Immature natural killer cell (primary cell): ENCODE measurements at regions not wholly inside any gene's neighbourhood (a gene's known extent, or its start where the extent isn't known, plus 50 kb on each side); places are given as distances from the start of the nearest gene placed in this dataset.

Experiments
- DNase-seq, 3 donors: peaks; one replicate each; pipeline ENCODE4 v3.0.0; 2022; ENCODE audit warnings: mixed read lengths in 1 of 3
- H3K27ac Mint-ChIP-seq, 6 donors: one replicate each; pipeline ENCODE4 v1.8.0; 2020; ENCODE audit warnings: mixed read lengths in 6 of 6, mild to moderate bottlenecking in 5 of 6, inconsistent platforms in 4 of 6, moderate library complexity in 3 of 6
- H3K27me3 Mint-ChIP-seq, 3 donors: one replicate each; pipeline ENCODE4 v1.8.0; 2020 to 2021; ENCODE audit warnings: low read depth in 3 of 3, mild to moderate bottlenecking in 3 of 3, mixed read lengths in 3 of 3, moderate library complexity in 3 of 3, inconsistent platforms in 1 of 3
- H3K36me3 Mint-ChIP-seq, 3 donors: one replicate each; pipeline ENCODE4 v1.8.0; 2020; ENCODE audit warnings: mixed read lengths in 3 of 3, inconsistent platforms in 2 of 3, mild to moderate bottlenecking in 2 of 3
- H3K4me1 Mint-ChIP-seq, 2 donors: one replicate each; pipeline ENCODE4 v1.8.0; 2020; ENCODE audit warnings: inconsistent platforms in 2 of 2, mild to moderate bottlenecking in 2 of 2, mixed read lengths in 2 of 2, moderate library complexity in 1 of 2
- H3K4me3 Mint-ChIP-seq, 5 donors: one replicate each; pipeline ENCODE4 v1.8.0; 2020; ENCODE audit warnings: mild to moderate bottlenecking in 5 of 5, mixed read lengths in 5 of 5, inconsistent platforms in 3 of 5, moderate library complexity in 3 of 5
- H3K9me3 Mint-ChIP-seq, 6 donors: one replicate each; pipeline ENCODE4 v1.8.0; 2020; ENCODE audit warnings: mild to moderate bottlenecking in 6 of 6, mixed read lengths in 6 of 6, inconsistent platforms in 4 of 6, moderate library complexity in 3 of 6

- no peak overlapping the region for H3K4me3 Mint-ChIP-seq
- DNase-seq = no peak
- no peaks in the 10 kb centered on the region for H3K36me3 Mint-ChIP-seq
- H3K4me1 Mint-ChIP-seq = no peaks in the 10 kb centered on the region
- H3K27ac Mint-ChIP-seq = no peak overlapping the region
- H3K9me3 Mint-ChIP-seq = no peaks in the 10 kb centered on the region
- peaks cover 1 to 4% (median 4%) of the 10 kb centered on the region in 3 donors for H3K27me3 Mint-ChIP-seq
These were observed 407.7 kb upstream of the EEF2KMT start for GRCh38 chr16:5505091-5505887.

DNA sequence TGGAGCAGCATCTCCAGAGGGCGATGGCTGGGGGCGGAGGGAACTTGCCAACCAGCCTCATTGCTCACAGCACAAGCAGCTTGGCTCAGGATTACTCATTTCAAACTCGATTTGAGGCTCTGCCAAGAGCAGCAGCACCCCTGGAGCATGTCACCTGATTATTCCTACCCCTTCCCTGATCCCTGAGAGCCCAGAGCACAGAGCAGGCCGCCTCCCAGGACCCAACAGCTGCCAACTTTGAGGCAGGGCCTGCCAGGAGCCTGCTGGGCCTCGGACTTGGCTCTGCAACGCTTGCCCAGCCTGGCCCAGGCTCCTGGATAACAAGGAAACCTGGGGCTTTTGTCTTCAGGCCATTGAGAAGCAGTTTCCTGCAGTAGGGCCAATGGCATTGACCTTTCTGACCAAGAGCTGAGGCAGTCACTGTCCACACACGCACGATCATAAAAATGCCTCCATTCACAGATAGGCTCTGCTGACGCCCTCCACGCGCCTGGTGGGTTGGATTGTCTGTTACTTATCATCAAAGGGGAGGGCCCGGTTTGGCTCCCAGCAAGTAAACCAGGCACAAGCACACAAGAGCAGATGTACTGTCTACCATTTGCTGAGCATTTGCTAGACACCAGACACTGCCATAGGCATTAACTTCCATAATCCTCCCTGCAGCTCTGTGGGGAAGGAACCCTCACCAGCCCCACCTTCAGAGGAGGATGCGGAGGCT is 406.6 kb upstream of the EEF2KMT start:
- H3K27me3 Mint-ChIP-seq = peaks cover 1 to 7% (median 4%) of the 10 kb centered on the region in 3 donors
- no peaks in the 10 kb centered on the region for H3K4me1 Mint-ChIP-seq
- no peaks in the 10 kb centered on the region for H3K36me3 Mint-ChIP-seq
- no peak for DNase-seq
- H3K27ac Mint-ChIP-seq = no peak overlapping the region
- no peak overlapping the region for H3K4me3 Mint-ChIP-seq
- H3K9me3 Mint-ChIP-seq = peaks cover 0 to 2% (median 0%) of the 10 kb centered on the region in 6 donors

GRCh38 chr16:5502944-5503343 is 405.3 kb upstream of the EEF2KMT start:
- peaks cover 1 to 7% (median 4%) of the 10 kb centered on the region in 3 donors for H3K27me3 Mint-ChIP-seq
- no peak overlapping the region for H3K4me3 Mint-ChIP-seq
- DNase-seq = no peak
- no peaks in the 10 kb centered on the region for H3K36me3 Mint-ChIP-seq
- no peaks in the 10 kb centered on the region for H3K4me1 Mint-ChIP-seq
- no peak overlapping the region for H3K27ac Mint-ChIP-seq
- H3K9me3 Mint-ChIP-seq = peaks cover 0 to 2% (median 0%) of the 10 kb centered on the region in 6 donors

- Mint-ChIP-seq H3K27ac (no peak overlapping the region), H3K36me3 (no peaks in the 10 kb centered on the region), H3K9me3 (peaks cover 0 to 2% (median 0%) of the 10 kb centered on the region in 6 donors), H3K4me1 (no peaks in the 10 kb centered on the region), H3K4me3 (no peak overlapping the region), H3K27me3 (peaks cover 1 to 7% (median 4%) of the 10 kb centered on the region in 3 donors)
- DNase-seq = no peak
These were observed 404.9 kb upstream of the EEF2KMT start for GRCh38 chr16:5502467-5502869.

DNA sequence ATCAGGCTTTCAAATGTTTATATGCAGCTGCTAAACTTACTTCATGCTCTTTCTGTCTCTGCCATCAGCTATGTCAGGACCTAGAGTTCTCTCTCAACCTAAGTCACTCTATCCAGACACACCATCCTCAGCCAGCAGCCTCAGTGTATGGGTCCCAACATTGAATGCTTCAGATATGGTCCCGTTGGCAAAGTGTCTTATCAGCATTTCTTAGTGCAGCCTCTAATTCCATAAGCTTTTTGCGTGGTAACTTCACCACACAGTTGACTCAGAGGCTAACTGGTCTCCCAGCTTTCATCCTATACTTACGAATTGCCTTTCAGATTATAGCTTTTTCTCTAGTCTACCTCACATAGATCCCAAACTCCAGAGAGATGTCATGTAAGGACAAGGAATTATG is 402.9 kb upstream of the EEF2KMT start:
- Mint-ChIP-seq H3K4me1 (no peaks in the 10 kb centered on the region), H3K27me3 (peaks cover 3 to 7% (median 4%) of the 10 kb centered on the region in 3 donors), H3K4me3 (no peak overlapping the region), H3K9me3 (peaks cover 0 to 2% (median 0%) of the 10 kb centered on the region in 6 donors), H3K27ac (no peak overlapping the region), H3K36me3 (no peaks in the 10 kb centered on the region)
- no peak for DNase-seq

- Mint-ChIP-seq H3K4me1 (no peaks in the 10 kb centered on the region), H3K4me3 (no peak overlapping the region), H3K9me3 (peaks cover 0 to 2% (median 0%) of the 10 kb centered on the region in 6 donors), H3K36me3 (no peaks in the 10 kb centered on the region), H3K27me3 (peaks cover 1 to 5% (median 4%) of the 10 kb centered on the region in 3 donors), H3K27ac (no peak overlapping the region)
- no peak for DNase-seq
These were observed 401.0 kb upstream of the EEF2KMT start for GRCh38 chr16:5498562-5498961.

- Mint-ChIP-seq H3K27me3 (peaks cover 1 to 5% (median 4%) of the 10 kb centered on the region in 3 donors), H3K9me3 (peaks cover 0 to 2% (median 0%) of the 10 kb centered on the region in 6 donors), H3K27ac (no peak overlapping the region), H3K36me3 (no peaks in the 10 kb centered on the region), H3K4me1 (no peaks in the 10 kb centered on the region), H3K4me3 (no peak overlapping the region)
- DNase-seq = no peak
These were observed 398.4 kb upstream of the EEF2KMT start for GRCh38 chr16:5496013-5496412.

- DNase-seq = no peak
- H3K4me1 Mint-ChIP-seq = no peaks in the 10 kb centered on the region
- no peak overlapping the region for H3K27ac Mint-ChIP-seq
- H3K27me3 Mint-ChIP-seq = no peaks in the 10 kb centered on the region
- no peak overlapping the region for H3K4me3 Mint-ChIP-seq
- H3K9me3 Mint-ChIP-seq = no peaks in the 10 kb centered on the region
- no peaks in the 10 kb centered on the region for H3K36me3 Mint-ChIP-seq
These were observed 392.9 kb upstream of the EEF2KMT start for GRCh38 chr16:5490499-5490898.

- no peak overlapping the region for H3K27ac Mint-ChIP-seq
- H3K36me3 Mint-ChIP-seq = no peaks in the 10 kb centered on the region
- no peaks in the 10 kb centered on the region for H3K27me3 Mint-ChIP-seq
- no peaks in the 10 kb centered on the region for H3K9me3 Mint-ChIP-seq
- no peak overlapping the region for H3K4me3 Mint-ChIP-seq
- no peaks in the 10 kb centered on the region for H3K4me1 Mint-ChIP-seq
- no peak for DNase-seq
These were observed 391.0 kb upstream of the EEF2KMT start for GRCh38 chr16:5488581-5488980.

- no peak for DNase-seq
- Mint-ChIP-seq H3K9me3 (no peaks in the 10 kb centered on the region), H3K27me3 (no peaks in the 10 kb centered on the region), H3K27ac (no peak overlapping the region), H3K4me3 (no peak overlapping the region), H3K4me1 (no peaks in the 10 kb centered on the region), H3K36me3 (no peaks in the 10 kb centered on the region)
These were observed 390.1 kb upstream of the EEF2KMT start for GRCh38 chr16:5487728-5488127.

- Mint-ChIP-seq H3K36me3 (no peaks in the 10 kb centered on the region), H3K4me1 (no peaks in the 10 kb centered on the region), H3K4me3 (no peak overlapping the region), H3K9me3 (no peaks in the 10 kb centered on the region), H3K27ac (no peak overlapping the region), H3K27me3 (peaks cover 0 to 5% (median 0%) of the 10 kb centered on the region in 3 donors)
- DNase-seq = no peak
These were observed 384.7 kb upstream of the EEF2KMT start for GRCh38 chr16:5482256-5482655.

GRCh38 chr16:5480431-5481195 is 383.0 kb upstream of the EEF2KMT start:
- Mint-ChIP-seq H3K36me3 (no peaks in the 10 kb centered on the region), H3K9me3 (no peaks in the 10 kb centered on the region), H3K4me1 (no peaks in the 10 kb centered on the region), H3K4me3 (no peak overlapping the region), H3K27ac (no peak overlapping the region), H3K27me3 (peaks cover 0 to 5% (median 4%) of the 10 kb centered on the region in 3 donors)
- no peak for DNase-seq

- Mint-ChIP-seq H3K9me3 (no peaks in the 10 kb centered on the region), H3K4me3 (no peak overlapping the region), H3K27ac (no peak overlapping the region), H3K36me3 (no peaks in the 10 kb centered on the region), H3K4me1 (no peaks in the 10 kb centered on the region), H3K27me3 (peaks cover 0 to 5% (median 4%) of the 10 kb centered on the region in 3 donors)
- no peak for DNase-seq
These were observed 382.3 kb upstream of the EEF2KMT start for GRCh38 chr16:5479926-5480325.

DNA sequence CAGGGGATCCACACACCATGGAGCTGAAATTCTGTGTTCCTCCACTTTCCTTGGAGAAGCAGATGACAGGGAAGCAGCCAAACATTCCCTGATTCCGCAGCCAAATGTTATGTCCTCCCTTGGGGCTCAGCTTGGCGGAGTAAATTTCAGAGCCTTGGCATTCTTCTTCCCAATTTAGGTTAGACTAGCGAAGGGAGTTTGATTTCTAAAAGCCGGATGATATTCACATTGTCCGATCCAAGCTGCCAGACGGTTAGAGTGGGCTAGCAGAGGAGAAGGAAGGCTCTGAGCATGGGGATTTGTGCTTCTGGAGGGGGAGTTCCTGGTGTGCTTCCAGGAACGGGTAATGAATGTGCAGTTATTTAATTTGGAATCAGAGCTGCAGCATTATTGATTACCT is 380.4 kb upstream of the EEF2KMT start:
- Mint-ChIP-seq H3K9me3 (no peaks in the 10 kb centered on the region), H3K27ac (no peak overlapping the region), H3K36me3 (no peaks in the 10 kb centered on the region), H3K4me1 (no peaks in the 10 kb centered on the region), H3K27me3 (peaks cover 1 to 5% (median 4%) of the 10 kb centered on the region in 3 donors), H3K4me3 (no peak overlapping the region)
- DNase-seq = no peak
